ENCODE measurements at regions not wholly inside any gene's neighbourhood (a gene's known extent, or its start where the extent isn't known, plus 50 kb on each side); places are given as distances from the start of the nearest gene placed in this dataset.

DNA sequence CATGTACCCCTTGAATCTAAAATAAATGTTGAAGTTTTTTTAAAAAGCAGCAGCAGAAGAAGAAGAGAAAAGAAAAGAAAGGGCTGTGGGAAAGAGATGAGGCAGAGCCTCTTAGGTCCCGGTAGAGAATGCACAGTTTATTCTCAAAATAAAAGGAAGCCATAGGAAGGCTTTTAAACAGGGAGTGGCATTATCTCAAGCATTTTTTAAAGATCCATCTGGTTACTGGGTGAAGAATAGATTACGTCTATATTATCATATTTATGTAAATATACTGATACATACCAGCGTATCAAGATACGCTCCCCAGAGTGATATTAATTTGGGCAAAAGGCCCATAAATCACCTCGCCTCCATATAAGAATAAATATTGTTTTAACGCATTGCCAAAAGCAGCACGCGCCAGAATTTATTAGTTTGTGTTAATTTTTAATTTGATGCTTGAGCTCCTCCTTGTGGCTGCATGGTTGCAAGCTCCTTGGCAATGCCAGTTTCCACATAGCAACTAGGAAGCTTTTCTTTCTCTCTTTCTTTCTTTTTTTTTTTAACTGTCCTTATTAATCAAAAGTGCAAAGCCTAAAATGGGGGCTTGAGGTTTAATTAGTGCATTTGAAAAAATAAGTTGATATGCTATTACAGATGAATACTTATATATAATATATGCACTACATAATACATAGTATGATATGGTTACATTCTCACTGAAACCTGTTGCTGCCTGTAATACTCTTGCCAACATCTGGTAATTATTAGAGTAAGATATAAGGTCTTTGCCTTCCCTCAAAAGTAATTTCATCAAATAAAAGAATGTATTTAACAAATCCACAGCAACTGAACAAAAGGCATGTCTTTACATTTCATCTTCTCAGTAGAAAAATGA, 242.8 kb upstream of the UBE2E2 start:
- no peak overlapping the region for H3K4me3 Mint-ChIP-seq (ENCODE audit: unreplicated experiment)
- H3K27me3 Mint-ChIP-seq (ENCODE audit: unreplicated experiment) = peaks cover 2% of the 10 kb centered on the region
- H3K27ac Mint-ChIP-seq (ENCODE audit: unreplicated experiment) = no peak overlapping the region
- peaks cover 8% of the 10 kb centered on the region for H3K4me1 Mint-ChIP-seq (ENCODE audit: unreplicated experiment)
- H3K36me3 Mint-ChIP-seq (ENCODE audit: low read depth, unreplicated experiment) = no peaks in the 10 kb centered on the region
- H3K9me3 Mint-ChIP-seq (ENCODE audit: unreplicated experiment) = no peaks in the 10 kb centered on the region
- TF ChIP-seq, protein P1, sequence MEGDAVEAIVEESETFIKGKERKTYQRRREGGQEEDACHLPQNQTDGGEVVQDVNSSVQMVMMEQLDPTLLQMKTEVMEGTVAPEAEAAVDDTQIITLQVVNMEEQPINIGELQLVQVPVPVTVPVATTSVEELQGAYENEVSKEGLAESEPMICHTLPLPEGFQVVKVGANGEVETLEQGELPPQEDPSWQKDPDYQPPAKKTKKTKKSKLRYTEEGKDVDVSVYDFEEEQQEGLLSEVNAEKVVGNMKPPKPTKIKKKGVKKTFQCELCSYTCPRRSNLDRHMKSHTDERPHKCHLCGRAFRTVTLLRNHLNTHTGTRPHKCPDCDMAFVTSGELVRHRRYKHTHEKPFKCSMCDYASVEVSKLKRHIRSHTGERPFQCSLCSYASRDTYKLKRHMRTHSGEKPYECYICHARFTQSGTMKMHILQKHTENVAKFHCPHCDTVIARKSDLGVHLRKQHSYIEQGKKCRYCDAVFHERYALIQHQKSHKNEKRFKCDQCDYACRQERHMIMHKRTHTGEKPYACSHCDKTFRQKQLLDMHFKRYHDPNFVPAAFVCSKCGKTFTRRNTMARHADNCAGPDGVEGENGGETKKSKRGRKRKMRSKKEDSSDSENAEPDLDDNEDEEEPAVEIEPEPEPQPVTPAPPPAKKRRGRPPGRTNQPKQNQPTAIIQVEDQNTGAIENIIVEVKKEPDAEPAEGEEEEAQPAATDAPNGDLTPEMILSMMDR (IDR thresholded peaks at IDR 0.05; ENCODE audit: unreplicated experiment) = peak; percentile 53
- DNase-seq (ENCODE audit: low spot score) = peak; percentile 22

DNA sequence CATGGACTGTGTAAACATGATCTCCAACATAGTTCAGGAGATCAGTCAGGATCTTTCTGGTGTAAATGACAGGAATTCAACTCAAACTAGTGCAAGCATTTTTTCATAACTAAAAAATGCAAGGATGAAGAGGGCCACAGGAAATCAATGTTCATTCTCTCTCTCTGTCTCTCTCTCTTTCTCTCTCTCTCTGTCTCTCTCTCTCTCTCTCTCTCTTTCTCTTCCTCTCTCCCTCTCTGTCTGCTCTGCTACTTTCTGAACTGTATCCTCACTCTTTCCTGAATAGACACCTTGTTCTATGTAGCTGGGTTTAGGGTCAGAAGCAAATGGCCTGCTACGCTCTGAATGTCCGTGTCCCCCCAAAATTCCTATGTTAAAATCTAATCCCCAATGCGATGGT, 240.9 kb upstream of the UBE2E2 start:
- no peak for DNase-seq (ENCODE audit: low spot score)
- TF ChIP-seq, protein P1 (IDR thresholded peaks at IDR 0.05; ENCODE audit: unreplicated experiment) = no peak
- H3K27ac Mint-ChIP-seq (ENCODE audit: unreplicated experiment) = no peak overlapping the region
- H3K36me3 Mint-ChIP-seq (ENCODE audit: low read depth, unreplicated experiment) = no peaks in the 10 kb centered on the region
- no peaks in the 10 kb centered on the region for H3K9me3 Mint-ChIP-seq (ENCODE audit: unreplicated experiment)
- H3K4me1 Mint-ChIP-seq (ENCODE audit: unreplicated experiment) = peaks cover 8% of the 10 kb centered on the region
- H3K27me3 Mint-ChIP-seq (ENCODE audit: unreplicated experiment) = peaks cover 4% of the 10 kb centered on the region
- H3K4me3 Mint-ChIP-seq (ENCODE audit: unreplicated experiment) = no peak overlapping the region

DNA sequence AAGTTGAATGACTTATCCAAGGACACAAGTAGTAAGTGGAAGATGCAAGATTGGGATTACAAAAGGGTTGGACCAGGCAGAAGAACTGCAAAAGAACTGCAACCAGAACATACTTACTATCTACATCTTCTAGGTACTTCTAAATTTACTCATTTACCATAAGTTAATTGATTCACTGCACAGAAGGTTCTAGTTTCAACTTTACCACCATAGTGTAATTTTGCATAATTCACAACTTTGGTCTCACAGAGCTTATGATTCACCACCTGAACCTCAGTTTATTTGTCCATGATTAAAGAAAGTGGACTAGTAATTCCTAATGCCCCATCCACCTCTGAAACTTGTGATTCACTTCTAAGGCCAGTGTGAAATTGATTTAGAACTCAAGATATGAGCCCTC, 236.8 kb upstream of the UBE2E2 start:
- H3K9me3 Mint-ChIP-seq (ENCODE audit: unreplicated experiment) = no peaks in the 10 kb centered on the region
- peaks cover 2% of the 10 kb centered on the region for H3K27me3 Mint-ChIP-seq (ENCODE audit: unreplicated experiment)
- no peaks in the 10 kb centered on the region for H3K36me3 Mint-ChIP-seq (ENCODE audit: low read depth, unreplicated experiment)
- DNase-seq (ENCODE audit: low spot score) = no peak
- no peak overlapping the region for H3K27ac Mint-ChIP-seq (ENCODE audit: unreplicated experiment)
- H3K4me1 Mint-ChIP-seq (ENCODE audit: unreplicated experiment) = peaks cover 4% of the 10 kb centered on the region
- TF ChIP-seq, protein P1 (IDR thresholded peaks at IDR 0.05; ENCODE audit: unreplicated experiment) = no peak
- H3K4me3 Mint-ChIP-seq (ENCODE audit: unreplicated experiment) = no peak overlapping the region

- H3K27ac Mint-ChIP-seq (ENCODE audit: unreplicated experiment) = no peak overlapping the region
- no peak overlapping the region for H3K4me3 Mint-ChIP-seq (ENCODE audit: unreplicated experiment)
- TF ChIP-seq, protein P1 (IDR thresholded peaks at IDR 0.05; ENCODE audit: unreplicated experiment) = no peak
- H3K9me3 Mint-ChIP-seq (ENCODE audit: unreplicated experiment) = no peaks in the 10 kb centered on the region
- H3K27me3 Mint-ChIP-seq (ENCODE audit: unreplicated experiment) = peaks cover 2% of the 10 kb centered on the region
- no peaks in the 10 kb centered on the region for H3K36me3 Mint-ChIP-seq (ENCODE audit: low read depth, unreplicated experiment)
- peaks cover 11% of the 10 kb centered on the region for H3K4me1 Mint-ChIP-seq (ENCODE audit: unreplicated experiment)
- no peak for DNase-seq (ENCODE audit: low spot score)
Observed at GRCh38 chr3:22969276-22969675, 233.9 kb upstream of the UBE2E2 start.

GRCh38 chr3:22971497-22971896, 231.6 kb upstream of the UBE2E2 start:
- H3K9me3 Mint-ChIP-seq (ENCODE audit: unreplicated experiment) = no peaks in the 10 kb centered on the region
- H3K27ac Mint-ChIP-seq (ENCODE audit: unreplicated experiment) = no peak overlapping the region
- peaks cover 11% of the 10 kb centered on the region for H3K4me1 Mint-ChIP-seq (ENCODE audit: unreplicated experiment)
- H3K36me3 Mint-ChIP-seq (ENCODE audit: low read depth, unreplicated experiment) = no peaks in the 10 kb centered on the region
- H3K27me3 Mint-ChIP-seq (ENCODE audit: unreplicated experiment) = peaks cover 2% of the 10 kb centered on the region
- H3K4me3 Mint-ChIP-seq (ENCODE audit: unreplicated experiment) = no peak overlapping the region
- no peak for DNase-seq (ENCODE audit: low spot score)
- TF ChIP-seq, protein P1 (IDR thresholded peaks at IDR 0.05; ENCODE audit: unreplicated experiment) = no peak

Measured in endothelial cell (in vitro differentiated cells).